K562 (cell line): ENCODE measurements at regions not wholly inside any gene's neighbourhood (a gene's known extent, or its start where the extent isn't known, plus 50 kb on each side); places are given as distances from the start of the nearest gene placed in this dataset.
A peak's percentile ranks its signal among the peaks of the same experiment; 100 is the strongest.

ENCODE experiments used
- ATAC-seq: fragments of 200-7000 bp; cut with Tn5 transposase; 3 replicates; pipeline ENCODE4 v1.9.1; 2020; ENCODE audit warnings: moderate library complexity
- BruUV-seq: library from RNA; stranded (reverse); fragments of 400-500 nt; replicated peaks from 2 replicates; lab custom pipeline; 2021; lab: Mats Ljungman, UMichigan
- CTCF ChIA-PET: fragments of 300-600 bp; formaldehyde crosslinking; extraction: SDS; loops from one replicate; lab custom pipeline; 2021; ENCODE audit warnings: low intra/inter-chr PET ratio; lab: Yijun Ruan, JAX
- POLR2A ChIA-PET: fragments of 300-600, 350-650 bp; sonication (Branson Sonifier 250); formaldehyde crosslinking; extraction: SDS; loops from one replicate; lab custom pipeline; 2021; ENCODE audit warnings: antibody characterized with exemption, inconsistent platforms; lab: Yijun Ruan, JAX
- DNase-seq, 4 experiments: peaks; one replicate each; pipeline versions ENCODE4 v3.0.0 to v3.0.0-alpha.2; 2011 to 2018; ENCODE audit warnings: low spot score in 3 of 4, mixed read lengths in 3 of 4; ENCODE audit errors: extremely low read depth in 1 of 4
- FAIRE-seq: peaks from 2 replicates; lab custom pipeline; 2011; peaks lifted over from hg19 to GRCh38; lab: Jason Lieb, UNC
- H2AFZ ChIP-seq: 2 replicates; pipeline ENCODE4 v1.6.0; 2011; ENCODE audit warnings: low read depth, low read length, control low read depth, inconsistent platforms
- H3K27ac ChIP-seq: fragments of 200-600 bp; 3 replicates; pipeline ENCODE4 v1.8.0; 2011; ENCODE audit warnings: low read depth, mild to moderate bottlenecking, control low read depth, inconsistent platforms, low read length, moderate library complexity, mixed read lengths; ENCODE audit errors: extremely low read depth
- H3K27me3 ChIP-seq, 2 experiments: fragments of 300-600 bp in 1 of 2; 2 replicates in 1 of 2; 3 replicates in 1 of 2; pipeline versions ENCODE4 v1.6.0 to v1.8.0; 2011; ENCODE audit warnings: inconsistent platforms in 2 of 2, low read length in 2 of 2, mild to moderate bottlenecking in 1 of 2, mixed read lengths in 1 of 2, moderate library complexity in 1 of 2; ENCODE audit not compliant: control insufficient read depth in 2 of 2, insufficient read depth in 2 of 2
- H3K36me3 ChIP-seq: fragments of 300-600 bp; 3 replicates; pipeline ENCODE4 v1.8.0; 2011; ENCODE audit warnings: mild to moderate bottlenecking, low read length, inconsistent platforms; ENCODE audit not compliant: control insufficient read depth, insufficient read depth
- H3K4me1 ChIP-seq, 2 experiments: fragments of 200-600 bp in 1 of 2; replicated peaks in 1 of 2; 2 replicates in 1 of 2; 3 replicates in 1 of 2; pipeline versions ENCODE4 v1.5.1 to v1.8.0; 2011; ENCODE audit warnings: inconsistent platforms in 2 of 2, low read length in 2 of 2, mild to moderate bottlenecking in 1 of 2, mixed read lengths in 1 of 2, moderate library complexity in 1 of 2; ENCODE audit not compliant: control insufficient read depth in 2 of 2, insufficient read depth in 2 of 2
- H3K4me2 ChIP-seq: 2 replicates; pipeline ENCODE4 v1.6.1; 2011; ENCODE audit warnings: low read length, control low read depth, inconsistent platforms, mixed read lengths; ENCODE audit not compliant: insufficient read depth
- H3K4me3 ChIP-seq: fragments of 200-600 bp; sonication (generic), shearing (Covaris generic); 2 replicates; pipeline ENCODE4 v1.5.1; 2016; ENCODE audit warnings: control low read depth, inconsistent platforms
- H3K79me2 ChIP-seq: fragments of 200-600 bp; 3 replicates; pipeline ENCODE4 v1.8.0; 2011; ENCODE audit warnings: low read length, inconsistent platforms; ENCODE audit not compliant: control insufficient read depth, insufficient read depth
- H3K9ac ChIP-seq, 2 experiments: 2 replicates each; pipeline versions ENCODE4 v1.6.0 to v1.6.1; 2011; ENCODE audit warnings: low read depth in 2 of 2, low read length in 2 of 2, control low read depth in 1 of 2, inconsistent platforms in 1 of 2, mild to moderate bottlenecking in 1 of 2, mixed read lengths in 1 of 2; ENCODE audit not compliant: insufficient read depth in 1 of 2
- H3K9me1 ChIP-seq: one replicate; pipeline ENCODE4 v1.6.0; 2011; ENCODE audit warnings: inconsistent platforms, mild to moderate bottlenecking, low read length, moderate library complexity; ENCODE audit not compliant: control insufficient read depth, insufficient read depth
- H3K9me3 ChIP-seq: replicated peaks from 2 replicates; pipeline ENCODE4 v1.5.1; 2011; ENCODE audit warnings: low read depth, low read length, inconsistent platforms; ENCODE audit not compliant: control insufficient read depth, insufficient read depth
- H4K20me1 ChIP-seq: replicated peaks from 2 replicates; pipeline ENCODE4 v1.6.1; 2011; ENCODE audit warnings: low read length, inconsistent platforms, mixed read lengths; ENCODE audit not compliant: control insufficient read depth, insufficient read depth
- MEF2D ChIP-seq: conservative IDR thresholded peaks from 2 replicates; pipeline ENCODE4 v1.6.1; 2016; ENCODE audit warnings: low read depth, missing genetic modification characterization, missing compliant biosample characterization
- ZNF407 ChIP-seq: fragments of 450-650 bp; IDR thresholded peaks from 2 replicates; pipeline ENCODE4 v1.6.1; 2016; ENCODE audit warnings: low read depth
- WGBS: fragments of 100-300 bp; shearing (Covaris generic); methylation state at CpG from one replicate; pipeline ENCODE4 v1.1.6; 2016; ENCODE audit warnings: low coverage, mixed read lengths; ENCODE audit not compliant: insufficient coverage; ENCODE audit errors: missing lambda C conversion rate; 5-methylcytosine and 5-hydroxymethylcytosine counted together
- in situ Hi-C: fragments of 300-500 bp; cut with MboI; formaldehyde crosslinking; loops from 4 replicates; pipeline ENCODE4 v1.15.0; 2018; ENCODE audit warnings: inconsistent platforms, mixed read lengths
- intact Hi-C: fragments of 100-400 bp; cut with micrococcal nuclease; formaldehyde crosslinking; loops from 2 replicates; pipeline ENCODE4 v1.14.2; 2022

GRCh38 chr6:25179051-25179778 is 100.0 kb upstream of the CARMIL1 start:
- no TSS peak for BruUV-seq
- Histone ChIP-seq H3K27me3 (peaks cover 4 to 7% of the 10 kb centered on the region in 2 experiments; a peak in 4 of 5 replicates), H3K4me3 (no peak overlapping the region), H3K27ac (no peak overlapping the region), H2AFZ (no peak overlapping the region), H3K9ac (no peak overlapping the region), H3K9me1 (no peaks in the 10 kb centered on the region), H3K4me2 (no peak overlapping the region), H3K36me3 (no peaks in the 10 kb centered on the region), H4K20me1 (no peaks in the 10 kb centered on the region), H3K79me2 (no peaks in the 10 kb centered on the region), H3K9me3 (no peaks in the 10 kb centered on the region), H3K4me1 (no peaks in the 10 kb centered on the region)
- WGBS = 10% methylated on average over 4 of the region's 4 CpGs
- DNase-seq = no peak
- no peak for ATAC-seq
- TF ChIP-seq MEF2D (tag) = peak; percentile 82
- TF ChIP-seq ZNF407 = no peak
- in situ Hi-C loops (no loop called here), intact Hi-C loops (no loop called here)
- POLR2A ChIA-PET = interaction anchor here (0.7 to 1.2 kb wide), 2 partner anchors 14 to 149 kb away, joined by 3 to 4 read pairs; no protein-coding TSS in a partner anchor
- CTCF ChIA-PET = no interaction called here
- no peak for FAIRE-seq
